H1 (cell line): ENCODE measurements at regions not wholly inside any gene's neighbourhood (a gene's known extent, or its start where the extent isn't known, plus 50 kb on each side); places are given as distances from the start of the nearest gene placed in this dataset.

ENCODE experiments used
- CTCF ChIA-PET: fragments of 300-600 bp; sonication (Branson Sonifier 250); formaldehyde crosslinking; loops from one replicate; lab custom pipeline; 2021; ENCODE audit not compliant: partially characterized antibody; lab: Charles Lee
- POLR2A ChIA-PET: fragments of 300-600 bp; sonication (Branson Sonifier 250); formaldehyde crosslinking; loops from one replicate; lab custom pipeline; 2021; ENCODE audit warnings: inconsistent platforms; ENCODE audit not compliant: partially characterized antibody; lab: Charles Lee
- DNase-seq, 2 experiments: peaks; one replicate each; pipeline versions ENCODE4 v3.0.0 to v3.0.0-alpha.2; 2010 to 2022; ENCODE audit warnings: low spot score in 2 of 2, low read depth in 1 of 2, mixed read lengths in 1 of 2
- FAIRE-seq: peaks from 2 replicates; lab custom pipeline; 2011; peaks lifted over from hg19 to GRCh38; lab: Jason Lieb, UNC
- H2AFZ ChIP-seq: 2 replicates; pipeline ENCODE4 v1.8.1; 2012; ENCODE audit warnings: low read length, inconsistent platforms
- H2AK5ac ChIP-seq: 2 replicates; pipeline ENCODE4 v1.6.1; 2013; ENCODE audit warnings: low read depth, low read length
- H2BK120ac ChIP-seq: replicated peaks from 2 replicates; pipeline ENCODE3; 2013; ENCODE audit warnings: low read depth, low read length, inconsistent platforms
- H2BK12ac ChIP-seq: 2 replicates; pipeline ENCODE4 v1.6.1; 2013; ENCODE audit warnings: low read depth, low read length
- H2BK15ac ChIP-seq: 2 replicates; pipeline ENCODE4 v1.6.1; 2013; ENCODE audit warnings: low read length
- H2BK20ac ChIP-seq: 2 replicates; pipeline ENCODE4 v1.6.1; 2013; ENCODE audit warnings: low read length
- H2BK5ac ChIP-seq: 2 replicates; pipeline ENCODE4 v1.6.1; 2013; ENCODE audit warnings: low read depth, low read length
- H3K14ac ChIP-seq: 2 replicates; pipeline ENCODE4 v1.6.1; 2013; ENCODE audit warnings: inconsistent platforms; ENCODE audit not compliant: insufficient read length
- H3K18ac ChIP-seq: 2 replicates; pipeline ENCODE4 v1.6.1; 2013; ENCODE audit warnings: low read length; ENCODE audit errors: extremely low read depth
- H3K23ac ChIP-seq: 2 replicates; pipeline ENCODE4 v1.6.1; 2013; ENCODE audit warnings: inconsistent platforms; ENCODE audit not compliant: insufficient read length
- H3K23me2 ChIP-seq: 2 replicates; pipeline ENCODE4 v1.6.1; 2013; ENCODE audit warnings: low read depth, low read length
- H3K27ac ChIP-seq: 2 replicates; pipeline ENCODE4 v1.6.1; 2011; ENCODE audit warnings: low read depth, low read length, inconsistent platforms
- H3K27me3 ChIP-seq, 4 experiments: replicated peaks in 1 of 4; 1 replicate in 1 of 4; 2 replicates in 3 of 4; pipeline versions ENCODE4 v1.6.1 to v1.8.1; 2011 to 2013; ENCODE audit warnings: low read length in 3 of 4, mild to moderate bottlenecking in 3 of 4, inconsistent platforms in 2 of 4, mixed read lengths in 2 of 4, moderate library complexity in 1 of 4; ENCODE audit not compliant: control insufficient read depth in 3 of 4, insufficient read depth in 3 of 4; ENCODE audit errors: extremely low read depth in 1 of 4
- H3K36me3 ChIP-seq, 4 experiments: 2 replicates each; pipeline versions ENCODE4 v1.6.1 to v1.8.1; 2011 to 2013; ENCODE audit warnings: mild to moderate bottlenecking in 4 of 4, low read length in 3 of 4, moderate library complexity in 2 of 4, control low read depth in 1 of 4, inconsistent platforms in 1 of 4; ENCODE audit not compliant: insufficient read depth in 4 of 4, control insufficient read depth in 2 of 4
- H3K4ac ChIP-seq: replicated peaks from 2 replicates; pipeline ENCODE3; 2013; ENCODE audit warnings: low read length, low read depth, mixed read lengths, inconsistent platforms; ENCODE audit not compliant: insufficient read length
- H3K4me1 ChIP-seq, 4 experiments: replicated peaks in 1 of 4; 1 replicate in 1 of 4; 2 replicates in 3 of 4; pipeline versions ENCODE4 v1.6.1 to v1.8.1; 2011 to 2013; ENCODE audit warnings: low read length in 3 of 4, inconsistent platforms in 2 of 4, mixed read lengths in 1 of 4; ENCODE audit not compliant: insufficient read depth in 4 of 4, control insufficient read depth in 3 of 4
- H3K4me2 ChIP-seq, 2 experiments: 2 replicates each; pipeline versions ENCODE4 v1.6.1 to v1.8.1; 2011 to 2013; ENCODE audit warnings: low read depth in 2 of 2, low read length in 2 of 2, control low read depth in 1 of 2, inconsistent platforms in 1 of 2, mild to moderate bottlenecking in 1 of 2; ENCODE audit not compliant: insufficient read depth in 1 of 2
- H3K4me3 ChIP-seq, 4 experiments: fragments of 200-600, 300-600 bp in 1 of 4; sonication (generic), shearing (Covaris generic), sonication (Bioruptor Twin) in 1 of 4; 2 replicates each; pipeline versions ENCODE4 v1.5.1 to v1.8.1; 2011 to 2016; ENCODE audit warnings: low read length in 4 of 4, low read depth in 3 of 4, control low read depth in 2 of 4, inconsistent platforms in 2 of 4, mild to moderate bottlenecking in 2 of 4, mixed read lengths in 1 of 4, moderate library complexity in 1 of 4; ENCODE audit not compliant: insufficient read depth in 2 of 4; ENCODE audit errors: extremely low read depth in 1 of 4
- H3K56ac ChIP-seq: replicated peaks from 2 replicates; pipeline ENCODE3; 2013; ENCODE audit warnings: low read depth, mild to moderate bottlenecking, mixed read lengths, low read length, inconsistent platforms; ENCODE audit not compliant: insufficient read length
- H3K79me1 ChIP-seq: 2 replicates; pipeline ENCODE4 v1.6.1; 2013; ENCODE audit warnings: low read depth, low read length, control low read depth
- H3K79me2 ChIP-seq, 2 experiments: 2 replicates each; pipeline versions ENCODE4 v1.6.1 to v1.8.1; 2012 to 2013; ENCODE audit warnings: low read length in 2 of 2, mild to moderate bottlenecking in 2 of 2, inconsistent platforms in 1 of 2; ENCODE audit not compliant: insufficient read depth in 2 of 2, control insufficient read depth in 1 of 2
- H3K9ac ChIP-seq, 4 experiments: replicated peaks in 1 of 4; 1 replicate in 1 of 4; 2 replicates in 3 of 4; pipeline versions ENCODE4 v1.6.1 to v1.8.1; 2011 to 2013; ENCODE audit warnings: low read depth in 3 of 4, low read length in 3 of 4, control low read depth in 2 of 4, mild to moderate bottlenecking in 2 of 4, moderate library complexity in 2 of 4, inconsistent platforms in 1 of 4; ENCODE audit errors: extremely low read depth in 1 of 4
- H3K9me3 ChIP-seq, 2 experiments: 2 replicates each; pipeline versions ENCODE4 v1.6.1 to v1.8.1; 2012 to 2013; ENCODE audit warnings: mild to moderate bottlenecking in 2 of 2, moderate library complexity in 2 of 2, control low read depth in 1 of 2, inconsistent platforms in 1 of 2, low read depth in 1 of 2, low read length in 1 of 2, mixed read lengths in 1 of 2; ENCODE audit not compliant: insufficient read depth in 2 of 2
- H4K20me1 ChIP-seq, 2 experiments: replicated peaks in 1 of 2; 2 replicates each; pipeline versions ENCODE3 to v1.8.1; 2011 to 2013; ENCODE audit warnings: inconsistent platforms in 2 of 2, low read length in 2 of 2, mild to moderate bottlenecking in 1 of 2; ENCODE audit not compliant: insufficient read depth in 2 of 2, control insufficient read depth in 1 of 2
- H4K5ac ChIP-seq: 2 replicates; pipeline ENCODE4 v1.6.1; 2013; ENCODE audit warnings: low read length, low read depth, mixed read lengths, inconsistent platforms; ENCODE audit not compliant: insufficient read length
- H4K8ac ChIP-seq: 2 replicates; pipeline ENCODE4 v1.8.0; 2013; ENCODE audit warnings: mild to moderate bottlenecking, moderate library complexity, low read length, inconsistent platforms; ENCODE audit not compliant: insufficient read depth; ENCODE audit errors: extremely low read depth
- H4K91ac ChIP-seq: replicated peaks from 2 replicates; pipeline ENCODE3; 2013; ENCODE audit warnings: low read length, mixed read lengths, inconsistent platforms; ENCODE audit not compliant: insufficient read length
- EGR1 ChIP-seq: IDR thresholded peaks from 2 replicates; pipeline ENCODE4 v1.6.1; 2011; ENCODE audit warnings: low read depth, low read length, borderline replicate concordance
- HDAC6 ChIP-seq: IDR thresholded peaks from one replicate; pipeline ENCODE4 v1.7.1; 2012; ENCODE audit warnings: low read depth, mild to moderate bottlenecking, inconsistent platforms, low read length, moderate library complexity
- whole genome bisulfite sequencing, 2 experiments: shearing (Covaris generic) in 1 of 2; methylation state at CpG; one replicate each; pipeline versions ENCODE4 v1.1.6 to v1.1.7; 2013 to 2015; ENCODE audit warnings: low lambda C conversion rate in 2 of 2, mixed read lengths in 2 of 2, inconsistent platforms in 1 of 2, low coverage in 1 of 2, missing lambda C conversion rate in 1 of 2; ENCODE audit not compliant: insufficient replicate concordance in 2 of 2, insufficient coverage in 1 of 2, insufficient read length in 1 of 2; ENCODE audit errors: extremely low coverage in 1 of 2, missing lambda C conversion rate in 1 of 2; 5-methylcytosine and 5-hydroxymethylcytosine counted together

DNA sequence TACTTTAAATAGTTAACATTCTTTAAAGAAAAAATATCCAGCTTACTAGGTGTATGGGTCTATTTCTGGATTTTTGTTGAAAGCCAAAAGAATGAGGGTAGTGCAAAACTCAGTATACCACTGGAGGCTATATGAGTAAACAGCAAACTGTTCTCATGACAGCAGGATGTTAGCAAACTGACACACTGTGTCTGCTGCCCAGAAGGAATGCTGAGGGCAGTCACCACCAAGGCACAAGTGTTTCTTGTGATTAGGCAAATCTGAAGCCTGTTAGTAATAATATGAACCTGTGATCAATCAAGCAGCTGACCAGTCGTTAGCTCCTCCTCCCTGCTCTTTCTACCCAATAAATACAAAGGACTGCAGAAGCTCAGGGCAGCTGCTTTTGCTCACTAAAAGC, 50.5 kb upstream of the SULT1C3 start:
- Histone ChIP-seq H4K20me1 (no peaks in the 10 kb centered on the region), H3K18ac (no peak overlapping the region), H2BK12ac (no peak overlapping the region), H3K9ac (no peak overlapping the region), H3K79me1 (no peaks in the 10 kb centered on the region), H4K5ac (no peak overlapping the region), H3K14ac (no peak overlapping the region), H2AFZ (peak overlapping the region; percentile 54; the same call in 1 of the 2 replicates), H3K9me3 (no peaks in the 10 kb centered on the region), H3K56ac (no peak overlapping the region)
- CTCF ChIA-PET = no interaction called here
- no peak for TF ChIP-seq HDAC6
- no peak for TF ChIP-seq EGR1
- TF ChIP-seq, all 59 proteins: peak for 0
- Histone ChIP-seq H3K79me2 (no peaks in the 10 kb centered on the region), H4K8ac (no peak overlapping the region), H2BK120ac (no peak overlapping the region), H4K91ac (no peak overlapping the region), H3K23ac (no peak overlapping the region), H3K4me2 (no peak overlapping the region), H3K4ac (no peak overlapping the region), H3K36me3 (no peaks in the 10 kb centered on the region), H2BK20ac (no peak overlapping the region), H3K27me3 (no peaks in the 10 kb centered on the region), H3K4me3 (no peak overlapping the region), H3K23me2 (no peaks in the 10 kb centered on the region), H3K4me1 (no peaks in the 10 kb centered on the region), H2BK15ac (no peak overlapping the region), H2BK5ac (no peak overlapping the region), H2AK5ac (no peak overlapping the region), H3K27ac (no peak overlapping the region)
- FAIRE-seq (no peak), DNase-seq (no peak)
- POLR2A ChIA-PET = no interaction called here
- 67% methylated on average over 1 of the region's 1 CpG; no CpG with 5 or more reads in 1 of the 2 experiments for WGBS, 2 experiments
